ENCODE measurements at regions not wholly inside any gene's neighbourhood (a gene's known extent, or its start where the extent isn't known, plus 50 kb on each side); places are given as distances from the start of the nearest gene placed in this dataset.

- no peaks in the 10 kb centered on the region for H3K27me3 ChIP-seq
- no peaks in the 10 kb centered on the region for H3K9me3 ChIP-seq
- no peaks in the 10 kb centered on the region for H3K36me3 ChIP-seq
- H3K27ac ChIP-seq, result no peak overlapping the region
- H3K4me1 ChIP-seq, result no peaks in the 10 kb centered on the region
- TF ChIP-seq CTCF (IDR thresholded peaks at IDR 0.05) (no peak), POLR2A (IDR thresholded peaks at IDR 0.05) (no peak)
- H3K4me3 ChIP-seq, result no peak overlapping the region
- no peak for DNase-seq
Measured at GRCh38 chr12:125372085-125372484, 306.9 kb downstream of the AACS start.

- TF ChIP-seq POLR2A (IDR thresholded peaks at IDR 0.05), result no peak
- no peak for TF ChIP-seq CTCF (IDR thresholded peaks at IDR 0.05)
Measured at GRCh38 chr12:125373375-125373774, 308.1 kb downstream of the AACS start.

GRCh38 chr12:125376422-125376821 is 311.2 kb downstream of the AACS start:
- Histone ChIP-seq H3K27me3 (no peaks in the 10 kb centered on the region), H3K9me3 (no peaks in the 10 kb centered on the region), H3K36me3 (no peaks in the 10 kb centered on the region), H3K4me1 (no peaks in the 10 kb centered on the region), H3K27ac (no peak overlapping the region), H3K4me3 (no peak overlapping the region)
- TF ChIP-seq POLR2A (IDR thresholded peaks at IDR 0.05), result no peak
- no peak for TF ChIP-seq CTCF (IDR thresholded peaks at IDR 0.05)
- DNase-seq, result no peak

More at GRCh38 chr12:125373375-125373774, 308.1 kb downstream of the AACS start:
- Histone ChIP-seq H3K4me1 (no peaks in the 10 kb centered on the region), H3K4me3 (no peak overlapping the region), H3K36me3 (no peaks in the 10 kb centered on the region), H3K27me3 (no peaks in the 10 kb centered on the region), H3K9me3 (no peaks in the 10 kb centered on the region), H3K27ac (no peak overlapping the region)
- DNase-seq, result no peak

GRCh38 chr12:125377093-125377492 is 311.9 kb downstream of the AACS start:
- Histone ChIP-seq H3K4me3 (no peak overlapping the region), H3K36me3 (no peaks in the 10 kb centered on the region), H3K4me1 (no peaks in the 10 kb centered on the region)

GRCh38 chr12:125381373-125381772 is 316.1 kb downstream of the AACS start:
- Histone ChIP-seq H3K36me3 (no peaks in the 10 kb centered on the region), H3K4me1 (no peaks in the 10 kb centered on the region), H3K27me3 (no peaks in the 10 kb centered on the region), H3K9me3 (no peaks in the 10 kb centered on the region), H3K4me3 (no peak overlapping the region), H3K27ac (no peak overlapping the region)
- TF ChIP-seq POLR2A (IDR thresholded peaks at IDR 0.05) (no peak), CTCF (IDR thresholded peaks at IDR 0.05) (no peak)
- DNase-seq, result no peak

More at GRCh38 chr12:125377093-125377492, 311.9 kb downstream of the AACS start:
- TF ChIP-seq CTCF (IDR thresholded peaks at IDR 0.05) (no peak), POLR2A (IDR thresholded peaks at IDR 0.05) (no peak)
- no peaks in the 10 kb centered on the region for H3K9me3 ChIP-seq
- H3K27me3 ChIP-seq, result no peaks in the 10 kb centered on the region
- H3K27ac ChIP-seq, result no peak overlapping the region
- no peak for DNase-seq

GRCh38 chr12:125382926-125383325 is 317.7 kb downstream of the AACS start:
- Histone ChIP-seq H3K9me3 (no peaks in the 10 kb centered on the region), H3K27ac (no peak overlapping the region), H3K4me3 (no peak overlapping the region), H3K36me3 (no peaks in the 10 kb centered on the region), H3K27me3 (no peaks in the 10 kb centered on the region), H3K4me1 (no peaks in the 10 kb centered on the region)
- no peak for DNase-seq
- TF ChIP-seq CTCF (IDR thresholded peaks at IDR 0.05) (no peak), POLR2A (IDR thresholded peaks at IDR 0.05) (no peak)
